Activated CD4-positive, alpha-beta T cell treated with anti-CD3 and anti-CD28 coated beads for 36 hours (primary cell): ENCODE measurements at regions not wholly inside any gene's neighbourhood (a gene's known extent, or its start where the extent isn't known, plus 50 kb on each side); places are given as distances from the start of the nearest gene placed in this dataset.

ENCODE experiments used
- ATAC-seq: fragments of 200-7000 bp; cut with Tn5 transposase; one replicate; pipeline ENCODE4 v1.10.0; 2021; ENCODE audit warnings: mild to moderate bottlenecking, moderate library complexity
- CTCF ChIA-PET: fragments of 350-600 bp; sonication (Branson Sonifier 250); formaldehyde crosslinking; loops from one replicate; lab custom pipeline; 2021; ENCODE audit warnings: antibody characterized with exemption; lab: Charles Lee
- POLR2A ChIA-PET: fragments of 350-600 bp; sonication (Branson Sonifier 250); formaldehyde crosslinking; loops from one replicate; lab custom pipeline; 2021; ENCODE audit warnings: antibody characterized with exemption, inconsistent platforms; lab: Charles Lee
- DNase-seq: peaks from one replicate; pipeline ENCODE4 v3.0.0-alpha.2; 2020
- H3K27ac Mint-ChIP-seq: one replicate; pipeline ENCODE4 v1.8.0; 2021; ENCODE audit warnings: mixed read lengths
- H3K27me3 Mint-ChIP-seq: one replicate; pipeline ENCODE4 v1.8.0; 2021; ENCODE audit warnings: mixed read lengths
- H3K36me3 Mint-ChIP-seq: one replicate; pipeline ENCODE4 v1.8.0; 2021; ENCODE audit warnings: low read depth, mixed read lengths
- H3K4me1 Mint-ChIP-seq: one replicate; pipeline ENCODE4 v1.8.0; 2021; ENCODE audit warnings: mixed read lengths
- H3K4me3 Mint-ChIP-seq: one replicate; pipeline ENCODE4 v1.8.0; 2021; ENCODE audit warnings: mild to moderate bottlenecking, moderate library complexity, mixed read lengths
- H3K9me3 Mint-ChIP-seq: one replicate; pipeline ENCODE4 v1.8.0; 2021; ENCODE audit warnings: low read depth, mixed read lengths
- intact Hi-C, 2 experiments: fragments of 100-400 bp; cut with DNase I in 1 of 2; cut with micrococcal nuclease in 1 of 2; formaldehyde crosslinking; loops; one replicate each; pipeline versions ENCODE4 v1.14.2 to v1.15.1; 2022 to 2024; cut with DNase I, micrococcal nuclease

GRCh38 chr11:25910086-25910485 is 421.8 kb upstream of the ANO3 start:
- Mint-ChIP-seq H3K36me3 (no peaks in the 10 kb centered on the region), H3K9me3 (peaks cover 13% of the 10 kb centered on the region), H3K4me1 (no peaks in the 10 kb centered on the region), H3K27ac (no peak overlapping the region), H3K27me3 (no peaks in the 10 kb centered on the region), H3K4me3 (no peak overlapping the region)
- CTCF ChIA-PET, result no interaction called here
- DNase-seq (no peak), ATAC-seq (no peak)
- POLR2A ChIA-PET, result no interaction called here
- intact Hi-C loops, result no loop called here

GRCh38 chr11:25920356-25920755 is 411.6 kb upstream of the ANO3 start:
- H3K27me3 Mint-ChIP-seq, result no peaks in the 10 kb centered on the region
- H3K4me3 Mint-ChIP-seq, result no peak overlapping the region
- intact Hi-C loops, result no loop called here
- H3K9me3 Mint-ChIP-seq, result peaks cover 16% of the 10 kb centered on the region
- no peak overlapping the region for H3K27ac Mint-ChIP-seq
- H3K36me3 Mint-ChIP-seq, result no peaks in the 10 kb centered on the region
- ChIA-PET POLR2A (no interaction called here), CTCF (no interaction called here)
- no peak for ATAC-seq
- DNase-seq, result no peak
- H3K4me1 Mint-ChIP-seq, result no peaks in the 10 kb centered on the region

DNA sequence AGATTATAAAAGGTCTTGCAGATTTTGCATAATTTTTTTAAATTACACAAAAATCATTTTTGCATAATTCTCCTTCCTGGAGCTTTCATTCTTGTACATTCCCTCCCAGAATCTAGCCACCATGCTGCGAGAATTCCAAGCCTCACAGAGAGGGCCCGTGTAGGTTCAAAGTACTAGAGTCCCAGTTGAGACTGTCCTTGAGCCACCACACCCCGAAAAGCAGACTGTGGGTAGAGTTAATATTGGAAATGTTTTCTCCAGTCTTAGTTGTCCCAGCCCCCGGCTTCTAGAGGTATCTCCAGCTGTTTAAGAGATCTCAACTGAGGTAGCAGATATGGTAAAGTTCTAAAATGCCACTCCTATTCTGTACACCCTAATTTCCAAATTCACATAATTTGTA is 407.3 kb upstream of the ANO3 start:
- Mint-ChIP-seq H3K27me3 (no peaks in the 10 kb centered on the region), H3K36me3 (no peaks in the 10 kb centered on the region), H3K27ac (no peak overlapping the region), H3K9me3 (peaks cover 20% of the 10 kb centered on the region), H3K4me1 (no peaks in the 10 kb centered on the region), H3K4me3 (no peak overlapping the region)
- ChIA-PET POLR2A (no interaction called here), CTCF (no interaction called here)
- intact Hi-C loops, result no loop called here
- no peak for DNase-seq
- ATAC-seq, result no peak

GRCh38 chr11:25925359-25925758 is 406.6 kb upstream of the ANO3 start:
- Mint-ChIP-seq H3K4me1 (no peaks in the 10 kb centered on the region), H3K27me3 (no peaks in the 10 kb centered on the region), H3K4me3 (no peak overlapping the region), H3K36me3 (no peaks in the 10 kb centered on the region), H3K27ac (no peak overlapping the region), H3K9me3 (peaks cover 20% of the 10 kb centered on the region)
- ATAC-seq, result no peak
- intact Hi-C loops, result no loop called here
- CTCF ChIA-PET, result no interaction called here
- no peak for DNase-seq
- POLR2A ChIA-PET, result no interaction called here

DNA sequence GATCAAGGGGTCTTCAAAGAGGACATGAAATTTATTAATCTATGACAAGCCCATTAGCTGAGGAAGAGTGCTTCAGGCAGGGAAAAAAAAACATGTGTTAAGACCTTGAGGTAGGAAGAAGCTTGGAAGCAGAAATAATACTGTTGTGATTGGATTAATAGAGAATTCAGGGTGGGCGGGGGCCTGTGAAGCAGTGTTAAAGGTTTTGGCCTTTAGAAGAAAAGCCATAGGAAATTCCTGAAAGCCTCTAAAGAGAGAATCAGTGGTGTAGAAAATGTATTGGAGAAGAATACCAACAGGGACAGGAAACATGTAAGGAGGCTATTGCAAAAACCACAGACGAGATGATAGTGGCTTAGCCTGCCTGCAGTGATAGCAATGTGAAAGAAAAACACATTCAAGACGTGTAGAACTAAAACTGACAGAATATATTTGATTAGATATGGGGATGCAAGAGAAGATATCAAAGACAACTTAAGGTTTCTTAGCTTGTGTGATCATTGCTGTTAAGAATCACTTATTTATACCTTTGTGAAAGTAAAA is 404.4 kb upstream of the ANO3 start:
- Mint-ChIP-seq H3K36me3 (no peaks in the 10 kb centered on the region), H3K4me3 (no peak overlapping the region), H3K27ac (no peak overlapping the region), H3K27me3 (no peaks in the 10 kb centered on the region), H3K9me3 (peaks cover 19% of the 10 kb centered on the region), H3K4me1 (no peaks in the 10 kb centered on the region)
- ATAC-seq (no peak), DNase-seq (no peak)
- CTCF ChIA-PET, result no interaction called here
- intact Hi-C loops, result no loop called here
- POLR2A ChIA-PET, result no interaction called here

- Mint-ChIP-seq H3K27me3 (no peaks in the 10 kb centered on the region), H3K36me3 (no peaks in the 10 kb centered on the region), H3K27ac (no peak overlapping the region), H3K4me3 (no peak overlapping the region), H3K9me3 (peaks cover 15% of the 10 kb centered on the region), H3K4me1 (no peaks in the 10 kb centered on the region)
- ATAC-seq (no peak), DNase-seq (no peak)
- intact Hi-C loops, result no loop called here
- ChIA-PET POLR2A (no interaction called here), CTCF (no interaction called here)
These were observed 403.9 kb upstream of the ANO3 start for GRCh38 chr11:25928076-25928475.

- Mint-ChIP-seq H3K27me3 (no peaks in the 10 kb centered on the region), H3K36me3 (no peaks in the 10 kb centered on the region), H3K4me3 (no peak overlapping the region), H3K4me1 (no peaks in the 10 kb centered on the region), H3K27ac (no peak overlapping the region), H3K9me3 (peaks cover 4% of the 10 kb centered on the region)
- intact Hi-C loops, result no loop called here
- POLR2A ChIA-PET, result no interaction called here
- ATAC-seq (no peak), DNase-seq (no peak)
- CTCF ChIA-PET, result no interaction called here
These were observed 393.0 kb upstream of the ANO3 start for GRCh38 chr11:25938952-25939351.

DNA sequence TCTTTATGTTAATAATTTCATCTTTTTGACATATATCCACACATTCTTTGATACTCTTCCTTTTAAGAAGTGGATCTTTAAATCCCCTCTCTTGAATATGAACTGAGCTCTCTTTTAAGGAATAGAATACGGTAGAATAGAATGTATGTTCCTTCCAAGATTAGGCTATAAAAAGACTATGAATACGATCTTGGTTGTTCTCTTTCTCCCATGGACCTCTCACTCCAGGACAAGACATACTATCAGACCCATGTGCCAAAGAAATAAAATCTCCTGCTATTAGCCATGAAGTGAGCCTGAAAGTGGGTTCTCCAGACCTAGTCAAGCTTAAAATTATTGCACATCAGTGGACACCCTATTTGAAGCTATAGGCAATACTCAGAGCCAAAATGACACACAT is 392.2 kb upstream of the ANO3 start:
- H3K9me3 Mint-ChIP-seq, result peaks cover 4% of the 10 kb centered on the region
- no peaks in the 10 kb centered on the region for H3K27me3 Mint-ChIP-seq
- DNase-seq, result no peak
- H3K36me3 Mint-ChIP-seq, result no peaks in the 10 kb centered on the region
- intact Hi-C loops, result no loop called here
- H3K4me1 Mint-ChIP-seq, result no peaks in the 10 kb centered on the region
- ChIA-PET CTCF (no interaction called here), POLR2A (no interaction called here)
- H3K27ac Mint-ChIP-seq, result no peak overlapping the region
- no peak overlapping the region for H3K4me3 Mint-ChIP-seq
- no peak for ATAC-seq

GRCh38 chr11:25941353-25941752 is 390.6 kb upstream of the ANO3 start:
- POLR2A ChIA-PET, result no interaction called here
- Mint-ChIP-seq H3K4me1 (no peaks in the 10 kb centered on the region), H3K27ac (no peak overlapping the region), H3K36me3 (no peaks in the 10 kb centered on the region), H3K9me3 (peaks cover 6% of the 10 kb centered on the region), H3K27me3 (no peaks in the 10 kb centered on the region), H3K4me3 (no peak overlapping the region)
- CTCF ChIA-PET, result no interaction called here
- ATAC-seq (no peak), DNase-seq (no peak)
- intact Hi-C loops, result no loop called here

DNA sequence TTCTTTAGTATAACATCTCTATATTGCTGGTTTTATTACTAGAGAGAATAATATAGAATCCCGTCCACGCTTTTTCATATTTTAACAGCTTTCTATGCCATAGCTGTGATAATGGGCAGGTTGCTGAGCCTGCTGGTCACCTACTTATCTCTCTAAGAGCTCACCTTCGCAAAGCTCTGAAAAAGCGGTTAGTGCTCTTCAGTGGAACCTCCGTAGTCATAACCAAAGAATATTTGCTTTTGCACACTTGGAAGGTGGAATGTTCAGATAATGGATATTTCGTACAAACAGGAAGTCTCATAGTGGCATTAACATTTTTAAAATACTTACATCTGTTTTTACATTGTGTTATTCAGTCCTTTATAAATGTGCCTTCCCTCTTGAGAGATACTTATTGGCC is 388.9 kb upstream of the ANO3 start:
- POLR2A ChIA-PET, result no interaction called here
- DNase-seq (no peak), ATAC-seq (no peak)
- H3K36me3 Mint-ChIP-seq, result no peaks in the 10 kb centered on the region
- no peak overlapping the region for H3K27ac Mint-ChIP-seq
- CTCF ChIA-PET, result no interaction called here
- no peaks in the 10 kb centered on the region for H3K4me1 Mint-ChIP-seq
- intact Hi-C loops, result no loop called here
- peaks cover 6% of the 10 kb centered on the region for H3K9me3 Mint-ChIP-seq
- H3K4me3 Mint-ChIP-seq, result no peak overlapping the region
- H3K27me3 Mint-ChIP-seq, result no peaks in the 10 kb centered on the region

GRCh38 chr11:25943777-25944661 is 387.9 kb upstream of the ANO3 start:
- Mint-ChIP-seq H3K27ac (no peak overlapping the region), H3K4me3 (no peak overlapping the region), H3K9me3 (peaks cover 6% of the 10 kb centered on the region), H3K4me1 (no peaks in the 10 kb centered on the region), H3K27me3 (no peaks in the 10 kb centered on the region), H3K36me3 (no peaks in the 10 kb centered on the region)
- ChIA-PET CTCF (no interaction called here), POLR2A (no interaction called here)
- no peak for DNase-seq
- intact Hi-C loops, result no loop called here
- ATAC-seq, result no peak

GRCh38 chr11:25949918-25950317 is 382.0 kb upstream of the ANO3 start:
- no peaks in the 10 kb centered on the region for H3K27me3 Mint-ChIP-seq
- H3K9me3 Mint-ChIP-seq, result peaks cover 9% of the 10 kb centered on the region
- H3K4me1 Mint-ChIP-seq, result no peaks in the 10 kb centered on the region
- H3K4me3 Mint-ChIP-seq, result no peak overlapping the region
- DNase-seq (no peak), ATAC-seq (no peak)
- CTCF ChIA-PET, result no interaction called here
- no peaks in the 10 kb centered on the region for H3K36me3 Mint-ChIP-seq
- POLR2A ChIA-PET, result no interaction called here
- no peak overlapping the region for H3K27ac Mint-ChIP-seq
- intact Hi-C loops, result no loop called here
